ENCODE measurements at regions not wholly inside any gene's neighbourhood (a gene's known extent, or its start where the extent isn't known, plus 50 kb on each side); places are given as distances from the start of the nearest gene placed in this dataset.

- TF ChIP-seq, protein P1, sequence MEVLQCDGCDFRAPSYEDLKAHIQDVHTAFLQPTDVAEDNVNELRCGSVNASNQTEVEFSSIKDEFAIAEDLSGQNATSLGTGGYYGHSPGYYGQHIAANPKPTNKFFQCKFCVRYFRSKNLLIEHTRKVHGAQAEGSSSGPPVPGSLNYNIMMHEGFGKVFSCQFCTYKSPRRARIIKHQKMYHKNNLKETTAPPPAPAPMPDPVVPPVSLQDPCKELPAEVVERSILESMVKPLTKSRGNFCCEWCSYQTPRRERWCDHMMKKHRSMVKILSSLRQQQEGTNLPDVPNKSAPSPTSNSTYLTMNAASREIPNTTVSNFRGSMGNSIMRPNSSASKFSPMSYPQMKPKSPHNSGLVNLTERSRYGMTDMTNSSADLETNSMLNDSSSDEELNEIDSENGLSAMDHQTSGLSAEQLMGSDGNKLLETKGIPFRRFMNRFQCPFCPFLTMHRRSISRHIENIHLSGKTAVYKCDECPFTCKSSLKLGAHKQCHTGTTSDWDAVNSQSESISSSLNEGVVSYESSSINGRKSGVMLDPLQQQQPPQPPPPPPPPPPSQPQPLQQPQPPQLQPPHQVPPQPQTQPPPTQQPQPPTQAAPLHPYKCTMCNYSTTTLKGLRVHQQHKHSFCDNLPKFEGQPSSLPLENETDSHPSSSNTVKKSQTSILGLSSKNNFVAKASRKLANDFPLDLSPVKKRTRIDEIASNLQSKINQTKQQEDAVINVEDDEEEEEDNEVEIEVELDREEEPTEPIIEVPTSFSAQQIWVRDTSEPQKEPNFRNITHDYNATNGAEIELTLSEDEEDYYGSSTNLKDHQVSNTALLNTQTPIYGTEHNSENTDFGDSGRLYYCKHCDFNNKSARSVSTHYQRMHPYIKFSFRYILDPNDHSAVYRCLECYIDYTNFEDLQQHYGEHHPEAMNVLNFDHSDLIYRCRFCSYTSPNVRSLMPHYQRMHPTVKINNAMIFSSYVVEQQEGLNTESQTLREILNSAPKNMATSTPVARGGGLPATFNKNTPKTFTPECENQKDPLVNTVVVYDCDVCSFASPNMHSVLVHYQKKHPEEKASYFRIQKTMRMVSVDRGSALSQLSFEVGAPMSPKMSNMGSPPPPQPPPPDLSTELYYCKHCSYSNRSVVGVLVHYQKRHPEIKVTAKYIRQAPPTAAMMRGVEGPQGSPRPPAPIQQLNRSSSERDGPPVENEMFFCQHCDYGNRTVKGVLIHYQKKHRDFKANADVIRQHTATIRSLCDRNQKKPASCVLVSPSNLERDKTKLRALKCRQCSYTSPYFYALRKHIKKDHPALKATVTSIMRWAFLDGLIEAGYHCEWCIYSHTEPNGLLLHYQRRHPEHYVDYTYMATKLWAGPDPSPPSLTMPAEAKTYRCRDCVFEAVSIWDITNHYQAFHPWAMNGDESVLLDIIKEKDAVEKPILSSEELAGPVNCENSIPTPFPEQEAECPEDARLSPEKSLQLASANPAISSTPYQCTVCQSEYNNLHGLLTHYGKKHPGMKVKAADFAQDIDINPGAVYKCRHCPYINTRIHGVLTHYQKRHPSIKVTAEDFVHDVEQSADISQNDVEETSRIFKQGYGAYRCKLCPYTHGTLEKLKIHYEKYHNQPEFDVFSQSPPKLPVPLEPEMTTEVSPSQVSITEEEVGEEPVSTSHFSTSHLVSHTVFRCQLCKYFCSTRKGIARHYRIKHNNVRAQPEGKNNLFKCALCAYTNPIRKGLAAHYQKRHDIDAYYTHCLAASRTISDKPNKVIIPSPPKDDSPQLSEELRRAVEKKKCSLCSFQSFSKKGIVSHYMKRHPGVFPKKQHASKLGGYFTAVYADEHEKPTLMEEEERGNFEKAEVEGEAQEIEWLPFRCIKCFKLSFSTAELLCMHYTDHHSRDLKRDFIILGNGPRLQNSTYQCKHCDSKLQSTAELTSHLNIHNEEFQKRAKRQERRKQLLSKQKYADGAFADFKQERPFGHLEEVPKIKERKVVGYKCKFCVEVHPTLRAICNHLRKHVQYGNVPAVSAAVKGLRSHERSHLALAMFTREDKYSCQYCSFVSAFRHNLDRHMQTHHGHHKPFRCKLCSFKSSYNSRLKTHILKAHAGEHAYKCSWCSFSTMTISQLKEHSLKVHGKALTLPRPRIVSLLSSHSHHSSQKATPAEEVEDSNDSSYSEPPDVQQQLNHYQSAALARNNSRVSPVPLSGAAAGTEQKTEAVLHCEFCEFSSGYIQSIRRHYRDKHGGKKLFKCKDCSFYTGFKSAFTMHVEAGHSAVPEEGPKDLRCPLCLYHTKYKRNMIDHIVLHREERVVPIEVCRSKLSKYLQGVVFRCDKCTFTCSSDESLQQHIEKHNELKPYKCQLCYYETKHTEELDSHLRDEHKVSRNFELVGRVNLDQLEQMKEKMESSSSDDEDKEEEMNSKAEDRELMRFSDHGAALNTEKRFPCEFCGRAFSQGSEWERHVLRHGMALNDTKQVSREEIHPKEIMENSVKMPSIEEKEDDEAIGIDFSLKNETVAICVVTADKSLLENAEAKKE (CRISPR knock-in tag; IDR thresholded peaks at IDR 0.05), result no peak
- TF ChIP-seq REST (IDR thresholded peaks at IDR 0.05; ENCODE audit: unreplicated experiment) (no peak), ZNF331 (CRISPR knock-in tag; IDR thresholded peaks at IDR 0.05; ENCODE audit: low read depth) (no peak)
These were observed 787.9 kb upstream of the MAN1A1 start (continued) for GRCh38 chr6:120137492-120137891.

DNA sequence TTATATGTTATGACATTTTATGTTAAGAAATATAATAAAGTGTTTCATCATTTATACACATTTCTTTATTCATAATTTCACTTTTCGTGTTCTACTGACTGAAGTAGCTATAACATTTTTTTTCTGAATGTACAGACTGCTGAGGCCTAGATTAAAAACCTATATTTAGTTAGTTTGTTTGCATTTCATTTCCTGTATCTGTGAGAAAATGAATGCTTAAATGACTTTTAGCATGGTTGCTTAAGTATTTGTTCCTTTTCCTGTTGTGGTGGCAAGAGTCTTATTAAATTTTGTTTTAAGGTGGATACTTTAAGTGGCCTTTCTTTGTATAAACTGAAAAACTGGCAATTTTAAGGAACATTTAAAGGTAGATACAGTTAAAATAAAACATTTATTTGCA lies 779.7 kb upstream of the MAN1A1 start:
- Histone ChIP-seq H4K20me1 (replicated peaks; ENCODE audit: insufficient read depth) (no peaks in the 10 kb centered on the region), H3F3A (replicated peaks; ENCODE audit: low read depth) (no peaks in the 10 kb centered on the region), H3K4me3 (no peak overlapping the region), H3K4me2 (no peak overlapping the region), H2AFZ (no peak overlapping the region), H3K79me2 (replicated peaks; ENCODE audit: insufficient read depth) (no peaks in the 10 kb centered on the region), H3K27me3 (ENCODE audit: insufficient read depth) (no peaks in the 10 kb centered on the region), H3K9me2 (ENCODE audit: insufficient read depth) (no peaks in the 10 kb centered on the region), H3K36me3 (ENCODE audit: insufficient read depth) (no peaks in the 10 kb centered on the region), H3K27ac (ENCODE audit: low read depth) (no peak overlapping the region), H3K4me1 (ENCODE audit: insufficient read depth) (no peaks in the 10 kb centered on the region)
- ATAC-seq (no peak), DNase-seq (ENCODE audit: low spot score) (no peak)
- Mint-ChIP-seq H3K36me3 (ENCODE audit: low read depth) (no peaks in the 10 kb centered on the region), H3K27ac (no peak overlapping the region), H3K27me3 (ENCODE audit: insufficient read depth, low read depth, poor library complexity) (no peaks in the 10 kb centered on the region), H3K4me3 (no peak overlapping the region), H3K4me1 (no peaks in the 10 kb centered on the region), H3K9me3 (no peaks in the 10 kb centered on the region)
- TF ChIP-seq, protein P2, sequence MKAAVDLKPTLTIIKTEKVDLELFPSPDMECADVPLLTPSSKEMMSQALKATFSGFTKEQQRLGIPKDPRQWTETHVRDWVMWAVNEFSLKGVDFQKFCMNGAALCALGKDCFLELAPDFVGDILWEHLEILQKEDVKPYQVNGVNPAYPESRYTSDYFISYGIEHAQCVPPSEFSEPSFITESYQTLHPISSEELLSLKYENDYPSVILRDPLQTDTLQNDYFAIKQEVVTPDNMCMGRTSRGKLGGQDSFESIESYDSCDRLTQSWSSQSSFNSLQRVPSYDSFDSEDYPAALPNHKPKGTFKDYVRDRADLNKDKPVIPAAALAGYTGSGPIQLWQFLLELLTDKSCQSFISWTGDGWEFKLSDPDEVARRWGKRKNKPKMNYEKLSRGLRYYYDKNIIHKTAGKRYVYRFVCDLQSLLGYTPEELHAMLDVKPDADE (IDR thresholded peaks at IDR 0.05), result no peak
